ENCODE measurements at regions not wholly inside any gene's neighbourhood (a gene's known extent, or its start where the extent isn't known, plus 50 kb on each side); places are given as distances from the start of the nearest gene placed in this dataset.

DNA sequence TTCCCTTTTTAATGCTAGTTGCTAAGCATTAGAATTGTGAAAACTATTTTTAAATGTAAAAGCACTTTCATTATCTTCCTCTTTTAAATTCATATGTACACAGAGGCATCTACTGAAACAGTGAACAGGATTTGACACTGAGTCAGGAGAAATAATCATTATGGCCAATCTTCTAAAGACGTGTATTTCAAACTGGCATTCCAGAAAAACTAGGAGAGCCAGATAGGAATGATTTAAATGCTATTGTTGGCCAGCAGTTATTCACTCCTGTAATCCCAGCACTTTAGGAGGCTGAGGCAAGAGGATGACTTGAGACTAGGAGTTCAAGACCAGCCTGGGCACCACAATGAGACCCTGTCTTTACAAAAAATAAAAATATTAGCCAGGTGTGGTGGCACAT is 67.6 kb upstream of the RAP2B start:
- no peak for TF ChIP-seq EZH2phosphoT487 (IDR thresholded peaks at IDR 0.05; ENCODE audit: borderline replicate concordance, low read depth, low read length)
- TF ChIP-seq, protein P1, sequence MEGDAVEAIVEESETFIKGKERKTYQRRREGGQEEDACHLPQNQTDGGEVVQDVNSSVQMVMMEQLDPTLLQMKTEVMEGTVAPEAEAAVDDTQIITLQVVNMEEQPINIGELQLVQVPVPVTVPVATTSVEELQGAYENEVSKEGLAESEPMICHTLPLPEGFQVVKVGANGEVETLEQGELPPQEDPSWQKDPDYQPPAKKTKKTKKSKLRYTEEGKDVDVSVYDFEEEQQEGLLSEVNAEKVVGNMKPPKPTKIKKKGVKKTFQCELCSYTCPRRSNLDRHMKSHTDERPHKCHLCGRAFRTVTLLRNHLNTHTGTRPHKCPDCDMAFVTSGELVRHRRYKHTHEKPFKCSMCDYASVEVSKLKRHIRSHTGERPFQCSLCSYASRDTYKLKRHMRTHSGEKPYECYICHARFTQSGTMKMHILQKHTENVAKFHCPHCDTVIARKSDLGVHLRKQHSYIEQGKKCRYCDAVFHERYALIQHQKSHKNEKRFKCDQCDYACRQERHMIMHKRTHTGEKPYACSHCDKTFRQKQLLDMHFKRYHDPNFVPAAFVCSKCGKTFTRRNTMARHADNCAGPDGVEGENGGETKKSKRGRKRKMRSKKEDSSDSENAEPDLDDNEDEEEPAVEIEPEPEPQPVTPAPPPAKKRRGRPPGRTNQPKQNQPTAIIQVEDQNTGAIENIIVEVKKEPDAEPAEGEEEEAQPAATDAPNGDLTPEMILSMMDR (conservative IDR thresholded peaks at IDR 0.05; ENCODE audit: low read length): no peak
- H3K4me3 ChIP-seq (ENCODE audit: low read depth, low read length, poor library complexity, severe bottlenecking): no peak overlapping the region

DNA sequence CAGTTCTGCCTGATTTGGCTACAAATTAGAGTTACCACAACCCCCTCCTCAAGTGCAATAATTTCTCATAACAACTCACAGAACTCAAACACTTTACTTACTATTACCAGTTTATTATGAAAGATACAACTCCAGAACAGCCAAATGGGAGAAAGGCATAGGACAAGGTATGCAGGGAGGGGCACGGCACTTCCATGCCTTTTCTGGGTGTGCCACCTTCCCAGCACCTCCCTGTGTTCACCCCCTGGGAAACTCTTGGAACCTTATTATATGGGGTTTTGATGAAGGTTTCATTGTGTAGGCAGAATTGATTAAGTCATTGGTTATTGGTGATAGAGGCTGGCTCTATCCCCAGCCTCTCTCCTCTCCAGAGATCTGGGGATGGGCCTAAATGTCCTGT is 66.6 kb upstream of the RAP2B start:
- BruUV-seq (replicated peaks): no TSS peak

More for the DNA sequence above, 67.6 kb upstream of the RAP2B start:
- H3K9me2 ChIP-seq (ENCODE audit: insufficient read depth, low read length): no peaks in the 10 kb centered on the region; the same call in 1 of the 2 replicates
- H2AFZ ChIP-seq (ENCODE audit: low read length): no peak overlapping the region
- no peaks in the 10 kb centered on the region for H3K36me3 ChIP-seq (ENCODE audit: insufficient read depth, low read length)
- H3K4me1 ChIP-seq (ENCODE audit: insufficient read depth, low read length, poor library complexity, severe bottlenecking): no peaks in the 10 kb centered on the region
- H3K79me2 ChIP-seq (ENCODE audit: insufficient read depth, low read depth, low read length): no peaks in the 10 kb centered on the region
- H4K20me1 ChIP-seq (ENCODE audit: insufficient read depth, low read length): no peaks in the 10 kb centered on the region
- intact Hi-C loops (cut with micrococcal nuclease; ENCODE audit: unreplicated experiment): no loop called here
- no peak overlapping the region for H3K4me2 ChIP-seq (ENCODE audit: low read length)
- no peak overlapping the region for H3K27ac ChIP-seq (ENCODE audit: low read depth, low read length, poor library complexity, severe bottlenecking)
- DNase-seq (ENCODE audit: low spot score): no peak
- H3K9me3 ChIP-seq (ENCODE audit: low read length): no peaks in the 10 kb centered on the region
- ChIA-PET POLR2A (no interaction called here), CTCF (ENCODE audit: unreplicated experiment) (no interaction called here)
- no TSS peak for BruUV-seq (replicated peaks)

DNA sequence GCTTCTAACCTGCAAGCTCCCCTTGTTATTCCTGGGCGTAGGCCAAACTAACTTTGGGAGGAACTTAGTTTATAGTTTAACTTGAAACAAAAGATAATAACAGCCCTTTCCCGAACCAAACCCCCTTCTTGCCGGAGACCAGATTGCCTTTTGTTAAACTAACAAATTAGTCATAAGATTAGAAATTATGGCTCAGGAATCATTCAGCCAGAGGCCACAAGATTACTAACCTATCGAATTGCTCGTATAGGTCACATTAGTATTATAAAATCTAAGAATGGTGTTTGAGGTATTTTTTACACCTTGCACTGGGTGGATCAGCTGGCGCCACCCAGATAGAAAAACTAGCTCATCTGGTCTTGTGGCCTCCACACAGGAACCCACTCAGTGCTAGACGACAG is 65.3 kb upstream of the RAP2B start:
- POLR2A ChIA-PET: interaction anchor here (0.7 kb wide), 1 partner anchor 53 kb away, joined by 3 read pairs; no protein-coding TSS in a partner anchor
- Histone ChIP-seq H3K27ac (ENCODE audit: low read depth, low read length, poor library complexity, severe bottlenecking) (no peak overlapping the region), H2AFZ (ENCODE audit: low read length) (no peak overlapping the region), H3K36me3 (ENCODE audit: insufficient read depth, low read length) (no peaks in the 10 kb centered on the region), H3K4me1 (ENCODE audit: insufficient read depth, low read length, poor library complexity, severe bottlenecking) (no peaks in the 10 kb centered on the region), H3K4me3 (ENCODE audit: low read depth, low read length, poor library complexity, severe bottlenecking) (no peak overlapping the region), H3K9me2 (ENCODE audit: insufficient read depth, low read length) (no peaks in the 10 kb centered on the region), H3K79me2 (ENCODE audit: insufficient read depth, low read depth, low read length) (no peaks in the 10 kb centered on the region), H3K4me2 (ENCODE audit: low read length) (no peak overlapping the region), H4K20me1 (ENCODE audit: insufficient read depth, low read length) (no peaks in the 10 kb centered on the region), H3K9me3 (ENCODE audit: low read length) (no peaks in the 10 kb centered on the region)
- no peak for DNase-seq (ENCODE audit: low spot score)
- BruUV-seq (replicated peaks): no TSS peak
- TF ChIP-seq, protein P1 (conservative IDR thresholded peaks at IDR 0.05; ENCODE audit: low read length): no peak
- TF ChIP-seq EZH2phosphoT487 (IDR thresholded peaks at IDR 0.05; ENCODE audit: borderline replicate concordance, low read depth, low read length): no peak
- intact Hi-C loops (cut with micrococcal nuclease; ENCODE audit: unreplicated experiment): no loop called here
- CTCF ChIA-PET (ENCODE audit: unreplicated experiment): no interaction called here

More for the DNA sequence above, 66.6 kb upstream of the RAP2B start:
- H3K4me2 ChIP-seq (ENCODE audit: low read length): no peak overlapping the region
- H3K79me2 ChIP-seq (ENCODE audit: insufficient read depth, low read depth, low read length): no peaks in the 10 kb centered on the region
- no peak overlapping the region for H2AFZ ChIP-seq (ENCODE audit: low read length)
- no peaks in the 10 kb centered on the region; the same call in 1 of the 2 replicates for H3K9me2 ChIP-seq (ENCODE audit: insufficient read depth, low read length)
- no peak for DNase-seq (ENCODE audit: low spot score)
- H3K9me3 ChIP-seq (ENCODE audit: low read length): no peaks in the 10 kb centered on the region
- CTCF ChIA-PET (ENCODE audit: unreplicated experiment): no interaction called here
- H4K20me1 ChIP-seq (ENCODE audit: insufficient read depth, low read length): no peaks in the 10 kb centered on the region
- no peaks in the 10 kb centered on the region for H3K36me3 ChIP-seq (ENCODE audit: insufficient read depth, low read length)
- H3K4me3 ChIP-seq (ENCODE audit: low read depth, low read length, poor library complexity, severe bottlenecking): no peak overlapping the region
- POLR2A ChIA-PET: no interaction called here
- TF ChIP-seq, protein P1 (conservative IDR thresholded peaks at IDR 0.05; ENCODE audit: low read length): no peak
- no peak for TF ChIP-seq EZH2phosphoT487 (IDR thresholded peaks at IDR 0.05; ENCODE audit: borderline replicate concordance, low read depth, low read length)
- H3K4me1 ChIP-seq (ENCODE audit: insufficient read depth, low read length, poor library complexity, severe bottlenecking): no peaks in the 10 kb centered on the region
- H3K27ac ChIP-seq (ENCODE audit: low read depth, low read length, poor library complexity, severe bottlenecking): no peak overlapping the region
- intact Hi-C loops (cut with micrococcal nuclease; ENCODE audit: unreplicated experiment): no loop called here

All from OCI-LY7 (cell line).